HepG2 (cell line): ENCODE measurements at regions not wholly inside any gene's neighbourhood (a gene's known extent, or its start where the extent isn't known, plus 50 kb on each side); places are given as distances from the start of the nearest gene placed in this dataset.

ENCODE experiments used
- ATAC-seq: fragments of 200-7000 bp; cut with Tn5 transposase; 3 replicates; pipeline ENCODE4 v1.9.1; 2020; ENCODE audit warnings: mild to moderate bottlenecking, moderate library complexity
- BruUV-seq: library from RNA; stranded (reverse); fragments of 400-500 nt; replicated peaks from 2 replicates; lab custom pipeline; 2021; lab: Mats Ljungman, UMichigan
- CTCF ChIA-PET: fragments of 300-600 bp; formaldehyde crosslinking; extraction: SDS; loops from one replicate; lab custom pipeline; 2021; ENCODE audit warnings: low total read pairs, inconsistent platforms, low intra/inter-chr PET ratio; lab: Yijun Ruan, JAX
- POLR2A ChIA-PET: fragments of 350-600 bp; sonication (Branson Sonifier 250); formaldehyde crosslinking; loops from one replicate; lab custom pipeline; 2020; ENCODE audit warnings: antibody characterized with exemption, inconsistent platforms; lab: Yijun Ruan, JAX
- DNase-seq: peaks from one replicate; pipeline ENCODE4 v3.0.0-alpha.2; 2015; ENCODE audit warnings: low spot score
- FAIRE-seq: peaks from 3 replicates; lab custom pipeline; 2011; peaks lifted over from hg19 to GRCh38; lab: Jason Lieb, UNC
- H2AFZ ChIP-seq: one replicate; pipeline ENCODE4 v1.6.1; 2011; ENCODE audit warnings: low read length, inconsistent platforms
- H3K27ac ChIP-seq: fragments of 300-600 bp; 3 replicates; pipeline ENCODE4 v1.8.0; 2011; ENCODE audit warnings: mixed run types, mild to moderate bottlenecking, mixed read lengths, low read length, inconsistent platforms; ENCODE audit not compliant: insufficient read depth; ENCODE audit errors: extremely low read length
- H3K27me3 ChIP-seq, 2 experiments: fragments of 200-600 bp in 1 of 2; 2 replicates in 1 of 2; 3 replicates in 1 of 2; pipeline versions ENCODE4 v1.6.0 to v1.8.0; 2011; ENCODE audit warnings: low read length in 2 of 2, mild to moderate bottlenecking in 2 of 2, moderate library complexity in 2 of 2, inconsistent platforms in 1 of 2; ENCODE audit not compliant: insufficient read depth in 2 of 2, control insufficient read depth in 1 of 2
- H3K36me3 ChIP-seq, 2 experiments: fragments of 200-600 bp in 1 of 2; replicated peaks in 1 of 2; 2 replicates in 1 of 2; 3 replicates in 1 of 2; pipeline versions ENCODE4 v1.5.1 to v1.8.0; 2011; ENCODE audit warnings: low read length in 2 of 2, inconsistent platforms in 1 of 2; ENCODE audit not compliant: insufficient read depth in 2 of 2, control insufficient read depth in 1 of 2
- H3K4me1 ChIP-seq: 2 replicates; pipeline ENCODE4 v1.5.1; 2012; ENCODE audit warnings: low read length, inconsistent platforms; ENCODE audit not compliant: insufficient read depth
- H3K4me2 ChIP-seq: 2 replicates; pipeline ENCODE4 v1.6.0; 2011; ENCODE audit warnings: low read depth, low read length, inconsistent platforms
- H3K4me3 ChIP-seq, 3 experiments: fragments of 200-600 bp in 1 of 3; sonication (generic), shearing (Covaris generic) in 1 of 3; replicated peaks in 1 of 3; 2 replicates each; pipeline ENCODE4 v1.5.1; 2011 to 2016; ENCODE audit warnings: low read length in 3 of 3, inconsistent platforms in 2 of 3, low read depth in 2 of 3, mild to moderate bottlenecking in 2 of 3, control low read depth in 1 of 3, mixed read lengths in 1 of 3; ENCODE audit not compliant: insufficient read depth in 1 of 3
- H3K79me2 ChIP-seq: one replicate; pipeline ENCODE4 v1.6.1; 2011; ENCODE audit warnings: low read length, inconsistent platforms; ENCODE audit not compliant: insufficient read depth
- H3K9ac ChIP-seq: 2 replicates; pipeline ENCODE4 v1.6.0; 2011; ENCODE audit warnings: mild to moderate bottlenecking, low read depth, low read length, inconsistent platforms; ENCODE audit not compliant: insufficient read depth
- H3K9me3 ChIP-seq: 2 replicates; pipeline ENCODE4 v1.5.1; 2012; ENCODE audit warnings: mild to moderate bottlenecking, low read length
- H4K20me1 ChIP-seq: 2 replicates; pipeline ENCODE4 v1.6.0; 2011; ENCODE audit warnings: inconsistent platforms, mild to moderate bottlenecking, low read length, moderate library complexity; ENCODE audit not compliant: insufficient read depth
- FOXC1 ChIP-seq: sonication (generic); formaldehyde crosslinking; IDR thresholded peaks from 2 replicates; pipeline ENCODE4 v1.8.0; 2022; ENCODE audit warnings: mild to moderate bottlenecking, missing genetic modification reagents, borderline replicate concordance
- GPN1 ChIP-seq: sonication (generic); formaldehyde crosslinking; IDR thresholded peaks from 2 replicates; pipeline ENCODE4 v1.5.1; 2020; ENCODE audit warnings: missing genetic modification reagents, borderline replicate concordance
- HMG20A ChIP-seq: IDR thresholded peaks from 2 replicates; pipeline ENCODE4 v1.6.1; 2016; ENCODE audit warnings: borderline replicate concordance
- IRX3 ChIP-seq: sonication (generic); formaldehyde crosslinking; IDR thresholded peaks from 2 replicates; pipeline ENCODE4 v1.8.1; 2023; ENCODE audit warnings: mild to moderate bottlenecking, low read depth, missing genetic modification reagents, borderline replicate concordance
- JARID2 ChIP-seq: sonication (generic); formaldehyde crosslinking; IDR thresholded peaks from 2 replicates; pipeline ENCODE4 v1.8.1; 2023; ENCODE audit warnings: missing genetic modification reagents, inconsistent platforms; ENCODE audit not compliant: insufficient replicate concordance
- SMYD3 ChIP-seq: sonication (generic); formaldehyde crosslinking; IDR thresholded peaks from 2 replicates; pipeline ENCODE4 v1.8.1; 2023; ENCODE audit warnings: mild to moderate bottlenecking, missing genetic modification reagents
- STAT5B ChIP-seq: sonication (generic); formaldehyde crosslinking; IDR thresholded peaks from 2 replicates; pipeline ENCODE4 v1.4.0; 2020; ENCODE audit warnings: missing genetic modification reagents
- YY1 ChIP-seq: IDR thresholded peaks from 2 replicates; pipeline ENCODE4 v1.6.1; 2011; ENCODE audit warnings: low read length, low read depth, moderate library complexity, mild to moderate bottlenecking; ENCODE audit not compliant: insufficient read depth, insufficient replicate concordance
- ZNF337 ChIP-seq: sonication (generic); formaldehyde crosslinking; IDR thresholded peaks from 2 replicates; pipeline ENCODE4 v1.5.1; 2020; ENCODE audit warnings: missing genetic modification reagents, low read depth, mild to moderate bottlenecking, borderline replicate concordance
- ZNF569 ChIP-seq: sonication (generic); formaldehyde crosslinking; IDR thresholded peaks from 2 replicates; pipeline ENCODE4 v1.5.0; 2020; ENCODE audit warnings: mild to moderate bottlenecking, missing genetic modification reagents, moderate library complexity, borderline replicate concordance
- ZNF746 ChIP-seq: sonication (generic); formaldehyde crosslinking; IDR thresholded peaks from 2 replicates; pipeline ENCODE4 v1.8.0; 2022; ENCODE audit warnings: mild to moderate bottlenecking, missing genetic modification reagents
- ZNF790 ChIP-seq: sonication (generic); formaldehyde crosslinking; IDR thresholded peaks from 2 replicates; pipeline ENCODE4 v1.8.0; 2022; ENCODE audit warnings: missing genetic modification reagents, mild to moderate bottlenecking, borderline replicate concordance
- WGBS: methylation state at CpG from one replicate; pipeline ENCODE4 v1.1.6; 2017; ENCODE audit warnings: low lambda C conversion rate; 5-methylcytosine and 5-hydroxymethylcytosine counted together
- in situ Hi-C: cut with HindIII; loops from 2 replicates; pipeline ENCODE4 v1.10.0; 2017; ENCODE audit warnings: low pct_unique_long_range_greater_than_20kb; ENCODE audit not compliant: extremely low pct_ligation_motif_present
- intact Hi-C: fragments of 100-400 bp; cut with micrococcal nuclease; formaldehyde crosslinking; loops from one replicate; pipeline ENCODE4 v1.10.0; 2022; ENCODE audit not compliant: unreplicated experiment
- TF ChIP-seq, protein P1 (sequence below): sonication (generic); formaldehyde crosslinking; conservative IDR thresholded peaks from 2 replicates; pipeline ENCODE4 v1.8.0; 2022; ENCODE audit warnings: mild to moderate bottlenecking, moderate library complexity, missing genetic modification reagents
- TF ChIP-seq, protein P2 (sequence below): sonication (generic); formaldehyde crosslinking; IDR thresholded peaks from 2 replicates; pipeline ENCODE4 v1.4.0; 2020; ENCODE audit warnings: missing genetic modification reagents, borderline replicate concordance

DNA sequence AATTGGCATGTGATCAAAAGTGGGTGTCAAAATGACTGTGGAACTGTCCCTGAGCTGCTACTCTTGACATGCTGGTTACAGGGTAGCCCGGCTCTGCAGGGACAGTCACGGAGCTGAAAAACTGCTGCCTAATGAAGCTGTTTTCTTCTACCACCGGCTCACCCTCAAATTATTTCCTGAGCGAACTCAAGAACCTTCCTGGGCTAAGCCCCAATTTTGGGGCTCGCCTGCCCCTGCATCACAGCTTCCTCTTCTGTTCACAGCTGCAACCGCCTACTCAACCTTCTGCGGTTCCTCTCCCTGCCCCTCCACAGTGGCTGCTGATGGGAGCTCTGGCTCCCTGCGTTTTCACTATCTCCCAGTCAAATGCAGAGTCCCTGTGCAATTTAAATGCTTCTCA, 110.8 kb upstream of the MLN start:
- intact Hi-C loops: no loop called here
- Histone ChIP-seq H3K36me3 (no peaks in the 10 kb centered on the region), H3K9me3 (no peaks in the 10 kb centered on the region), H3K27ac (no peak overlapping the region), H3K27me3 (peaks cover 1 to 52% of the 10 kb centered on the region in 2 experiments; a peak in 4 of 5 replicates), H3K4me1 (no peaks in the 10 kb centered on the region), H3K4me3 (no peak overlapping the region), H3K4me2 (no peak overlapping the region), H2AFZ (no peak overlapping the region), H4K20me1 (no peaks in the 10 kb centered on the region), H3K79me2 (no peaks in the 10 kb centered on the region), H3K9ac (no peak overlapping the region)
- no TSS peak for BruUV-seq
- no peak for ATAC-seq
- FAIRE-seq: no peak
- WGBS: 32% methylated on average over 8 of the region's 8 CpGs
- DNase-seq: no peak
- CTCF ChIA-PET: no interaction called here
- in situ Hi-C loops: no loop called here
- POLR2A ChIA-PET: interaction anchor here (1.3 kb wide), 1 partner anchor 8 kb away, joined by 3 read pairs; no protein-coding TSS in a partner anchor
- TF ChIP-seq ZNF337 (no peak), ZNF790 (CRISPR knock-in tag) (no peak), ZNF746 (CRISPR knock-in tag) (no peak)

DNA sequence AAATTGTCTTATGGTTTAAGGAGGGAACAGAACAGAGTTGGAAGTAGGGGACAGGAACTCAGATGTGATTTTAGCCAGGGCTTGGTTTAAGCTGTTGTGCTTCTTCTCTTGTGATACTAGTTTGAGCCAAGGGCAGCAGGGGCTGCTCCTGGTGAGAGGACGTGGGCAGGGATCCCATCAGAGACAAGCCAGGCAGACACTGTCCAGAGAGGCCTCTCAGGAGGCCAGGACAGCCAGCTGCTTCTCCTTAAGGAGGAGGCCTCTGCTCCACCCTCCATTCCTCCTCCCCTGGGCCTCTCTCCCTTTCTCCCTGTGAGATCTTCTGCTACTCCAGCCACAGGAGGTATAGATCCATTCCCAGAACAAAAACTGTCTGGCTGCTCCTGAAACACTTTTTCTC, 108.4 kb upstream of the MLN start:
- DNase-seq (no peak), FAIRE-seq (no peak), ATAC-seq (no peak)
- Histone ChIP-seq H3K4me1 (peaks cover 17% of the 10 kb centered on the region), H3K9me3 (no peaks in the 10 kb centered on the region), H3K79me2 (no peaks in the 10 kb centered on the region), H3K27ac (no peak overlapping the region), H3K4me2 (no peak overlapping the region), H3K4me3 (no peak overlapping the region), H3K36me3 (no peaks in the 10 kb centered on the region), H3K27me3 (peaks cover 6 to 47% of the 10 kb centered on the region in 2 experiments; a peak in 4 of 5 replicates), H4K20me1 (no peaks in the 10 kb centered on the region), H2AFZ (no peak overlapping the region), H3K9ac (no peak overlapping the region)
- POLR2A ChIA-PET: no interaction called here
- intact Hi-C loops (no loop called here), in situ Hi-C loops (no loop called here)
- no TSS peak for BruUV-seq
- 0% methylated on average over 1 of the region's 1 CpG for WGBS
- CTCF ChIA-PET: no interaction called here
- TF ChIP-seq IRX3 (CRISPR knock-in tag) (no peak), JARID2 (CRISPR knock-in tag) (no peak), STAT5B (no peak), HMG20A (CRISPR knock-in tag) (no peak), SMYD3 (CRISPR knock-in tag) (no peak), ZNF569 (CRISPR knock-in tag) (no peak), GPN1 (CRISPR knock-in tag) (no peak), YY1 (no peak), FOXC1 (no peak)
- TF ChIP-seq, protein P1, sequence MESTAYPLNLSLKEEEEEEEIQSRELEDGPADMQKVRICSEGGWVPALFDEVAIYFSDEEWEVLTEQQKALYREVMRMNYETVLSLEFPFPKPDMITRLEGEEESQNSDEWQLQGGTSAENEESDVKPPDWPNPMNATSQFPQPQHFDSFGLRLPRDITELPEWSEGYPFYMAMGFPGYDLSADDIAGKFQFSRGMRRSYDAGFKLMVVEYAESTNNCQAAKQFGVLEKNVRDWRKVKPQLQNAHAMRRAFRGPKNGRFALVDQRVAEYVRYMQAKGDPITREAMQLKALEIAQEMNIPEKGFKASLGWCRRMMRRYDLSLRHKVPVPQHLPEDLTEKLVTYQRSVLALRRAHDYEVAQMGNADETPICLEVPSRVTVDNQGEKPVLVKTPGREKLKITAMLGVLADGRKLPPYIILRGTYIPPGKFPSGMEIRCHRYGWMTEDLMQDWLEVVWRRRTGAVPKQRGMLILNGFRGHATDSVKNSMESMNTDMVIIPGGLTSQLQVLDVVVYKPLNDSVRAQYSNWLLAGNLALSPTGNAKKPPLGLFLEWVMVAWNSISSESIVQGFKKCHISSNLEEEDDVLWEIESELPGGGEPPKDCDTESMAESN (CRISPR knock-in tag): no peak
- TF ChIP-seq, protein P2, sequence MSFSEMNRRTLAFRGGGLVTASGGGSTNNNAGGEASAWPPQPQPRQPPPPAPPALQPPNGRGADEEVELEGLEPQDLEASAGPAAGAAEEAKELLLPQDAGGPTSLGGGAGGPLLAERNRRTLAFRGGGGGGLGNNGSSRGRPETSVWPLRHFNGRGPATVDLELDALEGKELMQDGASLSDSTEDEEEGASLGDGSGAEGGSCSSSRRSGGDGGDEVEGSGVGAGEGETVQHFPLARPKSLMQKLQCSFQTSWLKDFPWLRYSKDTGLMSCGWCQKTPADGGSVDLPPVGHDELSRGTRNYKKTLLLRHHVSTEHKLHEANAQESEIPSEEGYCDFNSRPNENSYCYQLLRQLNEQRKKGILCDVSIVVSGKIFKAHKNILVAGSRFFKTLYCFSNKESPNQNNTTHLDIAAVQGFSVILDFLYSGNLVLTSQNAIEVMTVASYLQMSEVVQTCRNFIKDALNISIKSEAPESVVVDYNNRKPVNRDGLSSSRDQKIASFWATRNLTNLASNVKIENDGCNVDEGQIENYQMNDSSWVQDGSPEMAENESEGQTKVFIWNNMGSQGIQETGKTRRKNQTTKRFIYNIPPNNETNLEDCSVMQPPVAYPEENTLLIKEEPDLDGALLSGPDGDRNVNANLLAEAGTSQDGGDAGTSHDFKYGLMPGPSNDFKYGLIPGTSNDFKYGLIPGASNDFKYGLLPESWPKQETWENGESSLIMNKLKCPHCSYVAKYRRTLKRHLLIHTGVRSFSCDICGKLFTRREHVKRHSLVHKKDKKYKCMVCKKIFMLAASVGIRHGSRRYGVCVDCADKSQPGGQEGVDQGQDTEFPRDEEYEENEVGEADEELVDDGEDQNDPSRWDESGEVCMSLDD (CRISPR knock-in tag): no peak
